Right atrium auricular region (tissue), 2 donors: ENCODE measurements at regions not wholly inside any gene's neighbourhood (a gene's known extent, or its start where the extent isn't known, plus 50 kb on each side); places are given as distances from the start of the nearest gene placed in this dataset.

Experiments
- DNase-seq: peaks from one replicate; pipeline ENCODE4 v3.0.0-alpha.2; 2019; ENCODE audit warnings: low spot score
- H3K27ac ChIP-seq, 2 donors: fragments of 200-600 bp; sonication (generic); 1 replicate in 1 of 2; 2 replicates in 1 of 2; pipeline ENCODE4 v1.5.1; 2016 to 2019
- H3K27me3 ChIP-seq, 2 donors: fragments of 200-600 bp; sonication (generic); one replicate each; pipeline versions ENCODE4 v1.5.1 to v1.6.0; 2017 to 2019
- H3K36me3 ChIP-seq: fragments of 200-600 bp; sonication (generic); one replicate; pipeline ENCODE4 v1.5.1; 2016
- H3K4me1 ChIP-seq, 2 donors: fragments of 200-600 bp; sonication (generic); one replicate each; pipeline versions ENCODE4 v1.5.1 to v1.6.0; 2017 to 2019
- H3K4me3 ChIP-seq, 2 donors: fragments of 200-600 bp; sonication (generic); 1 replicate in 1 of 2; 2 replicates in 1 of 2; pipeline ENCODE4 v1.5.1; 2017 to 2019; ENCODE audit warnings: mild to moderate bottlenecking in 1 of 2, moderate library complexity in 1 of 2
- H3K9me3 ChIP-seq, 2 donors: fragments of 200-600 bp; sonication (generic); one replicate each; pipeline ENCODE4 v1.5.1; 2019
- CTCF ChIP-seq, 2 donors: fragments of 200-600 bp; sonication (generic); IDR thresholded peaks; one replicate each; pipeline ENCODE4 v1.5.1; 2019; ENCODE audit warnings: antibody characterized with exemption in 2 of 2

- H3K27ac ChIP-seq: no peak overlapping the region
- no peak for DNase-seq
- H3K9me3 ChIP-seq: no peaks in the 10 kb centered on the region
- no peak for TF ChIP-seq CTCF (IDR thresholded peaks at IDR 0.05)
- no peaks in the 10 kb centered on the region for H3K36me3 ChIP-seq
- H3K27me3 ChIP-seq: no peaks in the 10 kb centered on the region
- peaks cover 0 to 7% of the 10 kb centered on the region in 2 donors for H3K4me1 ChIP-seq
- no peak overlapping the region for H3K4me3 ChIP-seq
Observed at GRCh38 chr1:147852706-147853225, 49.8 kb upstream of the GJA8 start.
